EL (cell line): ENCODE measurements at regions not wholly inside any gene's neighbourhood (a gene's known extent, or its start where the extent isn't known, plus 50 kb on each side); places are given as distances from the start of the nearest gene placed in this dataset.
"Not testable (repeated sequence)": the region's sequence is repeated elsewhere in the genome, so short reads cannot be mapped to it uniquely, and the experiment has no call there.

Experiments
- DNase-seq: peaks from one replicate; pipeline ENCODE4 v3.0.0-alpha.2; 2016

DNA sequence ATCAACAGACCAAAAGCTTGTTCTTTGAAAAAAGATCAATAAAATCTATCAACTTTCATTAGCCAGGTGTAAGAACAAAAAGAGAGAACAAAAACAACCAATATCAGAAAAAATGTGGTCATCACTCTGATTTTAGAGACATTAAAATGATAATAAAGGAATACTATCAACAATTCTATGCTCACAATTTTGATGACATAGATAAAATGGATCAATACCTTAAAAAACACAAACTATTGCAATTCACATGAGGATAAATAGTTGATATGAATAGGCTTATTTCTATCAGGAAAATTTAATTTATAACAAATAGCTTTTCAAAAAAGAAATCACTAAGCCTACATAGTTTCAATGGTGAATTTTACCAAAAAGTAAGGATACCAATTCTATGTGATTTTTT is 809.4 kb upstream of the EYS start:
- DNase-seq: no peak

DNA sequence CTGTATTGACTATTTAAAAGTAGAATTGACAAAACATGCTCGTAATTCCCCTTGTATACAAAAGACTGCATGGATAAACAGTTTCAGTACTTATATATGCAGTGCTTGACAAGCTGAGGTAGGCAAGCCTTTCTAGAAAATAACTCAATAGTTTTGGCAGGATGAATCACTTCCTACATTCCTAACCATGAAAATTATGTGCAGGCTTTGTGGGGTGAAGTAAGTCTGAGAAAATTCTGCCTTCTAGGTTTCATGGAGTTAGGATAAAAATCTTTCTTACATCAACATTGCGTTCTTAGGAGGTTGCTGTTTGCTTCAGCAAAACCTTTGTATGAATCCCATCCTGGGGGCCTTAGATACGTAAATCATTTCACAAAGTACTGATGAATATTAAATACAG is 801.4 kb upstream of the EYS start:
- DNase-seq: no peak

DNA sequence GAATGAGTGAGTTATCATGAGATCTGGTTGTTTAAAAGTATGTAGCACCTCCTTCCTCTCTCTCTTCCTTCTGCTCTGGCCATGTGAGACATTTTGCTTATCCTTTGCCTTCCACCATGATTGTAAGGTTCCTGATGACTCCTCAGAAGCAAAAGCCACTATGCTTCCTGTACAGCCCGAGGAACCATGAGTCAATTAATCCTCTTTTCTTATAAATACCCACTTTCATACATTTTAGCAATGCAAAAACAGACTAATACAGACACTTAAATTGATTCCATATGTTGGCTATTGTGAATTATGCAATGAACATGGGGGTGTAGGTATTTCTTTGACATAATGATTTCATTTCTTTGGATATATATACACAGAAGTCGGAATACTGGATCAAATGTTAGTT is 792.8 kb upstream of the EYS start:
- DNase-seq: no peak

DNA sequence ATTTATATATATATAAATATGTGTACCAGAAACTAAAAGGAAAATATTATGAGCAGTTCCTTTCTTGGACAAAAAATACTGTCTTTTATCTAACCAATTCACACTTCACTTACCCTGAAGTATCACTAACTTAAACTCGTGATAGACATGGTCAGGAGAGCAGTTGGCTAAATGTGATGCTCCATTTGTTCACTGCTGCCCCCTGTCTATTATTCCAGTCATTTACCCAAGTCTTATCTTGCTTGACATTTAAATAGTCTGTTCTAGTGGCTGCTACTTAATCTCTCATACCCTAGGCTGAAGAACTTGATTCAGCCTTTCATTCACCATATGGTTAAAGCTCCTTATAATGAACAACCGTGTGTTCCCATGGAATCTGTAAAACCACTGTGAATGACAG is 789.6 kb upstream of the EYS start:
- no peak for DNase-seq

DNA sequence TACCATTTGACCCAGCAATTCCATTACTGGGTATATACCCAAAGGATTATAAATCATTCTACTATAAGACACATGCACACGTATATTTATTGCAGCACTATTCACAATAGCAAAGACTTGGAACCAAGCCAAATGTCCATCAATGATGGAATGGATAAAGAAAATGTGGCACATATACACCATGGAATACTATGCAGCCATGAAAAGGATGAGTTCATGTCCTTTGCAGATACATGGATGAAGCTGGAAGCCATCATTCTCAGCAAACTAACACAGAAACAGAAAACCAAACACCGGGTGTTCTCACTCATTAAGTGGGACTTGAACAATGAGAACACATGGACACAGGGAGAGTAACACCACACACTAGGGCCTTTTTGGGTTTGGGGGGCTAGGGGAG is 787.6 kb upstream of the EYS start:
- DNase-seq: not testable (repeated sequence)

DNA sequence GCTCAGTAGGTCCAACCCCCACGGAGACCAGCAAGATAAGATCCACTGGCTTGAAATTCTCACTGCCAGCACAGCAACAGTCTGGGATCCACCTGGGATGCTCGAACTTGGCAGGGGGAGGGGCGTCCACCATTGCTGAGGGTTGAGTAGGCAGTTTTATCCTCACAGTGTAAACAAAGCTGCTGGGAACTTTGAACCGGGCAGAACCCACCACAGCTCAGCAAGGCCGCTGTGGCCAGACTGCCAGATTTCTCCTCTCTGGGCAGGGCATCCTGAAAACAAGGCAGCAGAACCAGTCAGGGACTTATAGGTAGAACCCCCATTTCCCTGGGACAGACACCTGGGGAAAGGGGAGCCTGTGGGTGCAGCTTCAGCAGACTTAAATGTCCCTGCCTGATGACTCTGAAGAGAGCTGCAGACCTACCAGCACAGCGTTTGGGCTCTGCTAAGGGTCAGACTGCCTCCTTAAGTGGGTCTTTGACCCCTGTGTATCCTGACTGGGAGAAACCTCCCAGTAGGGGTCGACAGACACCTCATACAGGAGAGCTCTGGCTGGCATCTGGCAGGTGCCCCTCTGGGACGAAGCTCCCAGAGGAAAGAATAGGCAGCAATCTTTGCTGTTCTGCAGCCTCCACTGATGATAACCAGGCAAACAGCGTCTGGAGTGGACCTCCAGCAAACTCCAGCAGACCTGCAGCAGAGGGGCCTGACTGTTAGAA is 782.4 kb upstream of the EYS start:
- no peak for DNase-seq

DNA sequence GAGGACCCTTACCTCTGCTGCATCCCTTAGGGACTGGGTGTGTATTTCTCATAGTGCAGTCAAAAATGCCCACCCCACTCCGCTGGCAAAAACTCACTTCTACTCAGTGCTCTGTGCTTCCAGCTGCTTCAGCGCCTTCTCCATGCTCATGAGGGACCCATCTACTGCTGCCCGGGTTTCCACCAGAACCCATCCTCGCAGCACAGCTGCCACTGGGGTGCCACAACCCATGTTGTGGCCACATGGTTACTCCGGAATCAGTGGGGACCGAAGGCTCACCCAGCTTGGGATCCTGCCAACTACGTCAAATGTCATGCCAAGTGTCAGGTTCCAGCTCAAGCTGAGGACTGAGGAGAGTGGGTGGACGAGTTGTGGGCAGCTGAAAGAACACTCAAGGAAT is 774.2 kb upstream of the EYS start:
- DNase-seq: no peak

DNA sequence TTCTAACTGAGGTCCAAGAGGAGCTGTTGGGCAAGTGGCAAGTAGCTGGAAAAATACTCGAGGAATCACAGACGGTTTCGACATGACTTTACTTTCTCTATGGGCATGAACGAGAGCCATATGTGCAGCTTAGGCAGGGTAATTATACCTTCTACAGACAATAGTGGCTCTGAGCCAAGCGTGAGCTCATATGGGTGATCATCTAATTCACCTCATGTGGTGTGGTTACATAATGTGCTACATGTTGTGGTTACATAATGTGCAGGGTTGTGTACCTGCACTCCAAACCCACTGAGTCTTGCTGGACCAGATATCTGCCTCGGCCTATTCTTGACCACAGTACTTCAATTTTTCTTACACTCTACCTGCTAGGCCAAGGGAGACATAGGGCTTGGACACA is 771.7 kb upstream of the EYS start:
- no peak for DNase-seq

DNA sequence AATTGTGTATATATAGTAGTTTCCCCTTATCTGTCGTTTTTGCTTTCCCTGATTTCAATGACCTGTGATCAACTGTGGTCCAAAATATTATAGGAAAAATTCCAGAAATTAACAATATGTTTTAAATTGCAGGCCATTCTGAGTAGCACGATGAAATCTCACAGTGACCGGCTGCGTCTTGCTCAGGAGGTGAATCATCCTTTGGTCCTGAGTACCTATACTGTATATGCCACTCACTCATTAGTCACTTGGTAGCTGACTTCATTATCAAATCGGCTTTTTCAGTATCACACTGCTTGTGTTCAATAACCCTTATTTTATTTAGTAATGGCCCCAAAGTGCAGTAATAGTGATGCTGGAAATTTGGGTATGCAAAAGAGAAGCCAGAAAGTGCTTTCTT is 728.3 kb upstream of the EYS start:
- no peak for DNase-seq

DNA sequence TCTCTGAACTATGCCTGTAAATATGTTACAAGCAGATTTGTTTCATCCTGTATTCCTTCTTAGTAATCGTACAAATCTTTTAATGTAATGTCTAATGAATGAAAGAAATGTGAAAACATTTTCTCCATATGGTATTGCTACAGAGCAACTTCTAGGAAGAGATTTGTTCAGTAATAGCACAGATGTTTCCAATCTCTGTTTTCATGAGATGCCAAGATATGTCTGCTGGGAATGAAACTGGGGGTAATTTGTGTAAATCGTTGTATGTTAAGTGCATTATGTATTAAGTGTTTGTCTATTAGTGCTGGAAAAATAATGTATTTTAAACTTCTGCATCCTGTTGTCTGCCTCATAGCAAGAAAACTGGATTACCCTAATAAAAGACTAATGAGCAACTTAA is 722.2 kb upstream of the EYS start:
- no peak for DNase-seq

DNA sequence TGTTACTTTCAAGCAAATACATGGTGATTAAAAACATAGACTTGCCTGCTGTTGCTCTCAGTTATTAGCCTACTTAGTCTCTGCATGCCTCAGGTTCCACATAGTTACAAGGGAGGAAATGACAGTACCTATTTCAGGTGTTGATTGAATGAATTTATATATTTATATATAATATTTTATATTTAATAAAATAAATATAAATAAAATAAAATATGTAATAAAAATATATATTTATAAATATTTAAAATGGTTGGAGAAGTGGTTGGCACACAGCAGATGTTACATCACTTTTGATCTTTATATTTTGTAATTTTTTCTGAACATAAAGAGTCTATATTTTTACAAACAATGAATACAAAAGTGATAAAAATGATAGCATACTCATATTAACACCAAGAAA is 716.0 kb upstream of the EYS start:
- DNase-seq: no peak

DNA sequence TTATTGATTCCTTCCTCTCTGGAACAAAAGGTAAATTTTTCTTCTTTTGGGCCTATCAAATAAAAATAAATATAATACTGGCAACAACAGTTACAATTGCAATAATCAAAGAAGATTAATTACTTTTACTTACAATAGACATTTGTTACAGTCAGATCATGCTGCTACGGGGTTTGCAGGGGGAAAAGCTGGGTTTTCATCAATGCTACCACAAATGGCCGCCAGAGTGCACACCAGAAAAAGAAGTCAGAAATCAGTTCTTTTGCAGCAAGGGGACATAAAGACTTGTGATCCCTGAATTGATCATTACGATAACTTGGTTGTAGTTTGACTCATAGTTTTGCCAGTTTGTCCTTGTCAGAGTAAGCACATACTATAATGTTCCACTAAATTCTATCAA is 714.5 kb upstream of the EYS start:
- no peak for DNase-seq

DNA sequence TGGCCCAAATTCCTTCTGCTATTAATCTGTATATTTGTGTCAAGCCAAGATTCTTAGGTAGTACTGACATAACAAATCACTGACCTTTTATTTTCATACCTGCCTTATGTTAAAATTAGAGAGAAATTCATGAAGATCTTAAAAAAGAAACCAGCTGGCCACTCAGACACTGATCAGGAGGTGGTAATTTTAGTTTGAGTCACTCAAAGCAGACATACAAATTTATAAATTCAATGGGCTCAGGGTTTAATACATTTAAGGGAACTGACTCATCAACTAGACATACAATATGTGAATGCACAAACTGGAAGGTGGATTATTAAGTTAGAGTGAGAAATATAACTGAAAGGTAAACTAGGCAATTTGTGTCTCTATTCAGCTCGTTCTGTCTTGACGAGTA is 711.9 kb upstream of the EYS start:
- no peak for DNase-seq

DNA sequence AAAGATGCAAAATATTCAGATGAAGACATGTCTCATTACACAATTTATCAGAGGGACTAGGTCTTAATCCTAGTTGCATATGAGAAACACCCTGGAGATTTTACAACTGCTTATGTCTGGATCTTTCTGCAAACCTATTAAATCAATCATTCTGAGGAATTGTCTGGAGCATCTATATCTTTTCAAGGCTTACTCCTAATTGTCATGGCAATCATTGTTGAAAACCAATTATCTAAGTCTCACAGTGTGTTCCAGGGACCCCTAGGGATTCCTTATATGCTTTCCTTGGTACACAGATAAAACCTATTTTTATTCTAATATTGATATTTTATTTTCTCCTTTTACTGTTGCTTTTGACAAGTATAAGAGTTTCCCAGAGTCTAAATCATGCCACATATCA is 696.9 kb upstream of the EYS start:
- DNase-seq: no peak

DNA sequence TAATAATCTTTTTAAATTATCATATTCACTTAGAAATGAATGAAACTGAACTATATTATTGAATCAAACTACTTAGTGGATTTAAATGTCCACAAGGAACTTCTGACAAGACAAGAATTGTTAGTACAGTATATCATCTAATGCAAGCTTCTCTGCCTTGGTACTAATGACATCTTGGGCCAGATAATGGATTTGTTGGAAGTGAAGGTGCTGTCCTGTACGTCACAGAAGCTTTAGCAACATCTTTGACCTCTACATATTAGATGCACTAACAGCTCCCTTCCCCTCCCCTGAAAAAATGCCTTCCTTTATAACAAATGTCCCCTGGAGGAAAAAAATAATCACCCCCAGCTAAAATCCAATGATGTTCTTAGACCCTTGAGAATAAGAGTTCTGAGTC is 695.8 kb upstream of the EYS start:
- DNase-seq: no peak

DNA sequence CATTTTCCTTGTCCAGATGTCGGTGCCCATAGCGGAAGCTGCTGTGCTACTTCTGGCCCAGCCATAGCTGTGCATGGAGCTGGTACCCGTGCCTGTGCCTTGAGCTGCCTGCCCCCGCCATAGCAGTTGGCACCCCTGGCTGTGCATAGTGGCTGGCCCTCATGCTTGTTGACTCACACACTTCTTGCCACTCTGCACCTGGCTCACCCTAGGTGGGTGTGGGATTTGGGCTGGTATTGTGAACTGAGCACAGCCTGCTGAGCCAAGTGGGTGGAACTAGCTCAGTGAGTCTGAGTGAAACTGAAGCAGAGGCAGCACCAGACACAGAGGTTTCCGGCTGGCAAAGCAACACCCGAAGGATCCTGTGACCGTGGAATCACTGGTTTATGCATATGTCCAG is 689.5 kb upstream of the EYS start:
- no peak for DNase-seq

DNA sequence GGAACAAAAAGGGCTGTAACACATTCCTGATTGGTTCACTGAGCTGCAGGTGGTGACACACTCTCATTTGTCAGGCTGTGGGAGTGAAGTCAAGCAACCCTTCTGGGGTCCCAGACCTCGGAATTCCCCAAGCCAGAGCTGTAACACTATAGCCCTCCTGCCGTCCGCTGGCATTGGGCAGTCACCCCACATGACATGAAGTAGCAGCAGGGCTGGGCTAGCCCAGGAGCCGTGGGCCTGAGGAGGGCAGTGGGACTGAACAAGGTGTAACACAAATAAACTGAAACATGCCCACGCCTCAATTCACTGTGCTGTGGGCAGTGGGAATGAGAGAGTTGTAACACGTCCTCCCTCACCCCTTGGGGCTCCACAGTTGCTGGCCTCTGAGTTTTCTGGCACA is 689.1 kb upstream of the EYS start:
- DNase-seq: no peak

DNA sequence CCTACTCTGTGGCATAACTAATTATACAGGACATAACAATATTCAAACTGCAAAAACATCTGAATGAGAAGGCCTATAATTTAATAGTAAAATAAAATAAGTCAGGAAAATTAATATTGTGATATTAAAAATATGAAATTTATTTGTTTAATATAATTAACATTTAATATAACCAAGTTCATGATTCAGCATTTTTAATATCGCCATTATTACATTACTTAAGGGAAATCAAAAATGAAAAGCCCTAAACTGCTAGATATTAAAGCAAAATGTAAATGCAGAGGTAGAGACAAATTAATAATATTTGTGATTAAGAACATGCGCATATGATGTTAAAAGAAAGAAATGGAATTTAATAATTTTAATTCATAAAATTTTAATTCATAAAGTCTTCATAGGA is 683.4 kb upstream of the EYS start:
- DNase-seq: no peak

DNA sequence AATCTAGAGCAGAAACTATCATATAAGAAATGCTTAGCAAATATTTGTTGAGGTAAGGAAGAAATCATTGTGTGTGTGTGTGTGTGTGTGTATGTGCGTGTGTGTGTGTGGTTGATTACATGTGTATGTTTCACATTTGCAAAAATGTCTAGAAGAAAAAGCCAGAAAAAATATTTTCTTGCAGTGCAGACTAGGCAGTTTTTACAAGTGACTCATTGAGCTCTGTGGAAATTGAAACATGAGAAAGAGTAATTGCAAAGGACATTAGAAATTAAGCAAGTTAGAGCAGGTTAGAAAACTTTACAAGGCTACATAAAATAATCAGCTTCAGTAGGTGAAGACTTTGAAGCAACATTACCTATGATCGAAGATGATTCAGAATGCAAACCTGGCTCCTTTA is 669.0 kb upstream of the EYS start:
- no peak for DNase-seq

DNA sequence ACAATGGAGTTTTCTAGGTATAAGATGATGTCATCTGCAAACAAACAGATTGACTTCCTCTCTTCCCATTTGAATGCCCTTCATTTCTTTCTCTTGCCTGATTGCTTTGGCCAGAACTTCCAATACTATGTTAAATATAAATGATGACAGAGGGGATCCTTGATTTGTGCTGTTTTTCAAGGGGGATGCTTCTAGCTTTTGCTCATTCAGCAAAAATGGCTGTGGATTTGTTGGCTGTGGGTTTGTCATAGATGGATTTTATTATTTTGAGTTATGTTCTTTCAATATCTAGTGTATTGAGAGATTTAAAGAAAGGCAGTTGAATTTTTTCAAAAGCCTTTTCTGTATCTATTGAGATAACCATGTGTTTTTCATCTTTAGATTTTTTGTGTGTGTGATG is 662.4 kb upstream of the EYS start:
- no peak for DNase-seq

DNA sequence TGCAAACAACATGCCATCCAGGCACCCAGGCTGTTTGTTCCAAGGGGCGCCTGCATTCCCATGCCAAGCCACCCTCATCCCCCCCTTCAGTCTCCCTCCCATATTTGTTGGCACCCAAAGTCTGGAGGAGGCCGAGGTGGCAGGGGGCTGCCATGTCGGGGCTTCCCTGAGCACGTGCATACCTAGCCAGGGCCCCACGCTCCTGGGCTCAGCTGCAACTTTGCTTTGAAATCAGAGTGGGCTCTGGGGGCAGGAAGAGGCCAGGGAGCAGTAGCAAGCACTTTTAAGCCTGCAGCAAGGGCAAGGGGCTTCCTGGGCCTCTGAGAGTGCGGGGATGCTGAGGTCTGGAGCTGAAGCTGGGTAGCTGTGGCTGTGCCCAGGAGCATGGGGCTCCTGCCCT is 655.9 kb upstream of the EYS start:
- no peak for DNase-seq

DNA sequence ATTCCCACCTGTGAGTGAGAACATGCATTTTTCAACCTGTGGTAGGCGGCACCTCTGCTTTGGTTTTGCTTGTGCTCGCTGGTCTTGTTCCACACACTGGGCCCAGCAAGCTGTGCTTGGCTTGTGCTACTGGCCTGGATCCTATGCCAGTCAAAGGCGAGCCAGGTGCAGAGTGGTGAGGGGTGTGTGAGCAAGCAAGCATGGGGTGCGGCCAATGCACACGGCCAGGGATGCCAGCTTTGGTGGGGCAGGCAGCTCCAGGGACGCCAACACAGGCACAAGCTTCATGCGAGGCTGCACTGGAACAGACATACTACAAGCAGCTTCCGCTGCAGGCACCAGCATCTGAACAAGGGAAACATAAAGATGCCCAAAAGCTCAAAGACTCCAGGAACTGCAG is 654.9 kb upstream of the EYS start:
- DNase-seq: no peak

DNA sequence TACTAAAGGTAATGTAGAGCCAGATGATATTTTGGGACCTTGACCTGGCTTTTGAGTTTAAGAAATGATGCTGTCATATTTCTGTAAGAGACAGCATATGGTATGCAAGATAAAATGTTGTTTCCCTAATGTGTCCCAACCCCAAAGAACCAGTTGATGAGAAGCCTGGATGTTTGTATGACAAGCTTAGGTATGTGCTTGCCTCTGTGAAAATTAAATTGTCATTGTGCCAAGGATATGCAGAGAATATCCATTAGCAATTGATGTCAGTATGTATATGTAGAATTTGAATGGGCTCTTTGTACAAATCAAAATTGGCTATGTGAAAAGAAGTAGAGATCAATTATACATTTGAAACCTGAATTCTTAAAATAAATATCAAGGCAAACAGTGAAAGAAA is 650.8 kb upstream of the EYS start:
- DNase-seq: no peak

DNA sequence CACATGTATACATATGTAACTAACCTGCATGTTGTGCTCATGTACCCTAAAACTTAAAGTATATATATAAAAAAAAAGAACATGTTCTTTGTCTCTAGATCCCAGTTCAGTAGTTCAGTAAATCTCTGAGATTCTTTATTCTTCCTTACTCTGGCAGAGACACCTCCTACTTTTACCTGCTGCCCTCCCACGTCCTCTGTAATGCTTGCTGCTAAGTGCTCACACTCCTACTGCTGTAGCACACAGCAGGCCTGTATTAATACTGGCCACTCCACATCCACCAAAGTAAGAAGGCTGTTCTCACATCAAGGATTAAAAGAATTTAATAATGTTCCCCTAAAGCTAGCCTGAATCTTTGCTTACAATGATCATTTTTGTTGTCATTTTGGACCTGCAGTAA is 648.4 kb upstream of the EYS start:
- DNase-seq: no peak

DNA sequence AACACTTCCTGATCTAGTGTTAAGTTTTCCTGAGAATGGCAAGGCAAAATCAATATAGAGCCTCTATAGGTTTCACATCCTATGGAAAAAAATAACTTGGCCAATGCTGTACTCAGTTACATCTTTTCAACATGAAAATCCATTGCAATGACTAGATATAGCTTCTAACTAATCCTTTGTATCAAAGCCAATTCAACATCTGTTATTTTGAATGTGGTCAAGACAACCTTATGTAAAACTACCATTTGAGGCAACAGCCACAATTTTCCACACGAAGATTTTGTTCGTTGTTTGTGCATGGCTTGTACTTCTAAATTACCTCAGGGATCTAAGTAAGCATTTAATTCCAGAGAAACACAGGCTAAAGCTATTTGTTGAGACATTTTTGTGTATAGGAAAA is 637.8 kb upstream of the EYS start:
- no peak for DNase-seq

DNA sequence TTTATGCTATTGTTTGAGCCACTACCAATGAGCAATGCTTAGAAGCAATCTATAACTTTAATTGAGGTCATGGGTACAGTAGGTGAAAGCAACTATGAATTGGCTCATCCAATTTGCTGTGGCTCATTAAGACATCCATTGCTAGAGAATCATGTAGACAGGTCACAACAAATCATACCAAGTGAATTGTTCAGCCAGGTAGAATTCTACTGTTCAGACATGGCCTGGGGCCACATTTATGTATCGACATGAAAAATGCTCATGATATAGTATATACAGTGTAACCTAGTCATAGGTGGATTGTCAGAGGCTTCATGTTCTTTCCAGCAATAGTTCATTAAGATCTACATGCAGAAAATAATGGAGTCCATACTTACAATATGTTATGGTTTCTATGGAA is 633.7 kb upstream of the EYS start:
- DNase-seq: no peak
